H1 (cell line): ENCODE measurements at regions not wholly inside any gene's neighbourhood (a gene's known extent, or its start where the extent isn't known, plus 50 kb on each side); places are given as distances from the start of the nearest gene placed in this dataset.

Source experiments
- EGR1 ChIP-seq: IDR thresholded peaks from 2 replicates; pipeline ENCODE4 v1.6.1; 2011; ENCODE audit warnings: low read depth, low read length, borderline replicate concordance
- EZH2 ChIP-seq: fragments of 200-600 bp; sonication (generic); IDR thresholded peaks from 2 replicates; pipeline ENCODE4 v1.7.1; 2012; ENCODE audit warnings: low read depth, mild to moderate bottlenecking, moderate library complexity, low read length, inconsistent platforms; ENCODE audit not compliant: severe bottlenecking
- HDAC6 ChIP-seq: IDR thresholded peaks from one replicate; pipeline ENCODE4 v1.7.1; 2012; ENCODE audit warnings: low read depth, mild to moderate bottlenecking, inconsistent platforms, low read length, moderate library complexity
- NANOG ChIP-seq: IDR thresholded peaks from 2 replicates; pipeline ENCODE4 v1.6.1; 2011; ENCODE audit warnings: low read length, low read depth, mild to moderate bottlenecking, inconsistent platforms; ENCODE audit not compliant: insufficient read depth, poor library complexity, severe bottlenecking

DNA sequence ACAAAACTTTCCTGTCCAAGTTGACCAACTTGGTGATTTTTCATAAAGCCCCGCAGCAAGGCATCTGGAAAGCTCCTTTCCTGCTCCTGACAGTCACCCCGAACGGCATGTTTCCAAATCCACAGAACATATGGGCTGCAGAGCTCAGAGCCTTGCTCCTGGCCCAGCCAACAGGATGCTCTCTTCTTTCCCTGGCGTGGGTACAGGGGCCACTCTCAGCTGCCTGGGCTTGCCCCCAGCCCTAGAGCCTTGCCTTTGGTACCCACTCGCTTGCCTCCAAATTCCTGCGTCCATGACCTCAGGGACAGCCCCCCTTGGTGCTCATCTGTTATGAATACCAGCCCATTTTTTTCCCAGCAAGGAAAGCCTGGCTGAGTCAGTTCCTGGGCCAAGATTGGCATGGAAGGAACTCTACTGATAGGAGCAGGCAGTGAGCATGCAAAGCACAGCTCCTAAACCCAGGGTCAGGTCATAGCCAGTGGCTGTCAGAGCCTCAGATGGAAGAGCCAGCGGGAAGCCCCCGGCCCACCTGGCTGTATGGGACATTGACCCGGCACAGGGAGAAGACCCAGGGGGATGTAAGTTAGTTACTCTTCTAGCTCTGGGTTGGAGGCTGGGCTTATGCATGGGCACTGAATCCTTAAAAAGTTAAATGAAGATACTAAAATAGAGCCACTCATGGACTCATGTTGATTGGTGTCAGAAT lies 105.3 kb upstream of the RTL1 start (continued):
- no peak for TF ChIP-seq NANOG
- TF ChIP-seq EZH2 = no peak
- TF ChIP-seq EGR1 = no peak
- no peak for TF ChIP-seq HDAC6
